Trophoblast cell (in vitro differentiated cells and primary cell): ENCODE measurements at regions not wholly inside any gene's neighbourhood (a gene's known extent, or its start where the extent isn't known, plus 50 kb on each side); places are given as distances from the start of the nearest gene placed in this dataset.

Experiments
- DNase-seq, 2 donors: peaks; one replicate each; pipeline ENCODE4 v3.0.0-alpha.2; 2016
- H2AFZ ChIP-seq: 2 replicates; pipeline ENCODE4 v1.6.1; 2013; ENCODE audit warnings: low read length, moderate library complexity, mild to moderate bottlenecking; ENCODE audit not compliant: insufficient read depth, poor library complexity
- H2AK5ac ChIP-seq: 2 replicates; pipeline ENCODE4 v1.6.1; 2013; ENCODE audit warnings: mild to moderate bottlenecking, low read length
- H2BK120ac ChIP-seq: 2 replicates; pipeline ENCODE4 v1.6.1; 2013; ENCODE audit warnings: low read length, mild to moderate bottlenecking, moderate library complexity; ENCODE audit not compliant: insufficient read depth, poor library complexity
- H2BK12ac ChIP-seq: 2 replicates; pipeline ENCODE4 v1.6.1; 2013; ENCODE audit warnings: mild to moderate bottlenecking, low read length, moderate library complexity
- H2BK5ac ChIP-seq: 2 replicates; pipeline ENCODE4 v1.6.1; 2013; ENCODE audit warnings: low read length, low read depth, moderate library complexity, mild to moderate bottlenecking; ENCODE audit not compliant: poor library complexity
- H3K14ac ChIP-seq: 2 replicates; pipeline ENCODE4 v1.6.1; 2013; ENCODE audit warnings: mild to moderate bottlenecking, low read length
- H3K18ac ChIP-seq: 2 replicates; pipeline ENCODE4 v1.6.1; 2013; ENCODE audit warnings: mild to moderate bottlenecking, low read length
- H3K23ac ChIP-seq: 2 replicates; pipeline ENCODE4 v1.6.1; 2013; ENCODE audit warnings: low read length
- H3K27ac ChIP-seq: 2 replicates; pipeline ENCODE4 v1.5.1; 2013; ENCODE audit warnings: low read depth, mild to moderate bottlenecking, inconsistent platforms, low read length, moderate library complexity
- H3K27me3 ChIP-seq: 2 replicates; pipeline ENCODE4 v1.6.1; 2013; ENCODE audit warnings: inconsistent platforms, mild to moderate bottlenecking, low read length, moderate library complexity; ENCODE audit not compliant: insufficient read depth
- H3K36me3 ChIP-seq, 2 experiments: 1 replicate in 1 of 2; 2 replicates in 1 of 2; pipeline ENCODE4 v1.6.1; 2013; ENCODE audit warnings: low read length in 2 of 2, mild to moderate bottlenecking in 2 of 2, moderate library complexity in 1 of 2; ENCODE audit not compliant: insufficient read depth in 2 of 2, control insufficient read depth in 1 of 2
- H3K4ac ChIP-seq: 2 replicates; pipeline ENCODE4 v1.6.1; 2013; ENCODE audit warnings: low read depth, mild to moderate bottlenecking, low read length, moderate library complexity
- H3K4me1 ChIP-seq, 2 experiments: 1 replicate in 1 of 2; 2 replicates in 1 of 2; pipeline ENCODE4 v1.6.1; 2013; ENCODE audit warnings: low read length in 2 of 2, mild to moderate bottlenecking in 2 of 2, moderate library complexity in 1 of 2; ENCODE audit not compliant: insufficient read depth in 2 of 2, control insufficient read depth in 1 of 2
- H3K4me2 ChIP-seq: 2 replicates; pipeline ENCODE4 v1.6.1; 2013; ENCODE audit warnings: inconsistent platforms, mild to moderate bottlenecking, low read length, moderate library complexity
- H3K4me3 ChIP-seq: 2 replicates; pipeline ENCODE4 v1.5.1; 2013; ENCODE audit warnings: mild to moderate bottlenecking, low read depth, low read length, inconsistent platforms
- H3K79me1 ChIP-seq: one replicate; pipeline ENCODE4 v1.6.1; 2013; ENCODE audit warnings: low read length
- H3K79me2 ChIP-seq: 2 replicates; pipeline ENCODE4 v1.6.1; 2013; ENCODE audit warnings: low read length, mild to moderate bottlenecking; ENCODE audit not compliant: control insufficient read depth, insufficient read depth, poor library complexity
- H3K9ac ChIP-seq: 2 replicates; pipeline ENCODE4 v1.6.1; 2013; ENCODE audit warnings: mild to moderate bottlenecking, low read length
- H3K9me3 ChIP-seq: 2 replicates; pipeline ENCODE4 v1.6.1; 2013; ENCODE audit warnings: low read depth, mild to moderate bottlenecking, control low read depth, inconsistent platforms, low read length; ENCODE audit not compliant: insufficient read depth
- H4K12ac ChIP-seq: 2 replicates; pipeline ENCODE4 v1.6.1; 2013; ENCODE audit warnings: low read depth, mild to moderate bottlenecking, low read length, moderate library complexity
- H4K8ac ChIP-seq: 2 replicates; pipeline ENCODE4 v1.6.1; 2013; ENCODE audit warnings: low read depth, mild to moderate bottlenecking, low read length, moderate library complexity
- H4K91ac ChIP-seq: one replicate; pipeline ENCODE4 v1.6.1; 2013; ENCODE audit warnings: low read depth, mild to moderate bottlenecking, low read length, moderate library complexity
- WGBS: extraction: QIAGEN DNeasy Blood & Tissue Kit; methylation state at CpG from one replicate; pipeline ENCODE4 v1.1.7; 2013; ENCODE audit warnings: missing lambda C conversion rate; ENCODE audit not compliant: insufficient read length, insufficient coverage; ENCODE audit errors: extremely low coverage; 5-methylcytosine and 5-hydroxymethylcytosine counted together

- Histone ChIP-seq H3K79me2 (no peaks in the 10 kb centered on the region), H3K4me3 (no peak overlapping the region), H3K18ac (no peak overlapping the region), H3K14ac (no peak overlapping the region), H3K4ac (no peak overlapping the region), H3K23ac (no peak overlapping the region), H3K9me3 (no peaks in the 10 kb centered on the region), H3K4me1 (no peaks in the 10 kb centered on the region), H3K4me2 (no peak overlapping the region), H4K12ac (no peak overlapping the region), H4K8ac (no peak overlapping the region), H2AK5ac (no peak overlapping the region), H2BK5ac (no peak overlapping the region), H2AFZ (no peak overlapping the region), H2BK120ac (no peak overlapping the region), H3K36me3 (no peaks in the 10 kb centered on the region), H3K79me1 (no peaks in the 10 kb centered on the region), H3K9ac (no peak overlapping the region), H3K27ac (no peak overlapping the region), H3K27me3 (no peaks in the 10 kb centered on the region), H2BK12ac (no peak overlapping the region), H4K91ac (no peak overlapping the region)
- WGBS: no CpG with 5 or more reads among the region's 3 CpGs
- DNase-seq: no peak
Observed at GRCh38 chr2:116733699-116734098, 1080.8 kb upstream of the DDX18 start.

GRCh38 chr2:116737951-116738350 is 1076.5 kb upstream of the DDX18 start:
- no peak overlapping the region for H3K4me3 ChIP-seq
- no peaks in the 10 kb centered on the region for H3K4me1 ChIP-seq
- no peak overlapping the region for H2BK120ac ChIP-seq
- no peak for DNase-seq
- no peaks in the 10 kb centered on the region for H3K9me3 ChIP-seq
- no peak overlapping the region for H2BK12ac ChIP-seq
- no peaks in the 10 kb centered on the region for H3K79me1 ChIP-seq
- no peak overlapping the region for H3K9ac ChIP-seq
- no peak overlapping the region for H3K4ac ChIP-seq
- H3K27me3 ChIP-seq: no peaks in the 10 kb centered on the region
- no peaks in the 10 kb centered on the region for H3K79me2 ChIP-seq
- H3K36me3 ChIP-seq: no peaks in the 10 kb centered on the region
- H4K12ac ChIP-seq: no peak overlapping the region
- no peak overlapping the region for H3K4me2 ChIP-seq
- H3K23ac ChIP-seq: no peak overlapping the region
- no peak overlapping the region for H3K27ac ChIP-seq
- WGBS: no CpG with 5 or more reads among the region's 3 CpGs
- H2AK5ac ChIP-seq: no peak overlapping the region
- H2AFZ ChIP-seq: no peak overlapping the region
- no peak overlapping the region for H3K18ac ChIP-seq
- no peak overlapping the region for H2BK5ac ChIP-seq
- no peak overlapping the region for H3K14ac ChIP-seq
- no peak overlapping the region for H4K8ac ChIP-seq
- H4K91ac ChIP-seq: no peak overlapping the region

GRCh38 chr2:116747103-116747502 is 1067.4 kb upstream of the DDX18 start:
- Histone ChIP-seq H3K23ac (no peak overlapping the region), H3K36me3 (no peaks in the 10 kb centered on the region), H2BK5ac (no peak overlapping the region), H4K91ac (no peak overlapping the region), H3K27ac (no peak overlapping the region), H2BK120ac (no peak overlapping the region), H3K79me1 (no peaks in the 10 kb centered on the region), H3K4ac (no peak overlapping the region), H3K4me1 (no peaks in the 10 kb centered on the region), H3K4me2 (no peak overlapping the region), H3K18ac (no peak overlapping the region), H3K9me3 (no peaks in the 10 kb centered on the region), H4K8ac (no peak overlapping the region), H4K12ac (no peak overlapping the region), H3K14ac (no peak overlapping the region), H3K4me3 (no peak overlapping the region), H2BK12ac (no peak overlapping the region), H3K9ac (no peak overlapping the region), H3K27me3 (no peaks in the 10 kb centered on the region), H2AFZ (no peak overlapping the region), H3K79me2 (no peaks in the 10 kb centered on the region), H2AK5ac (no peak overlapping the region)
- no CpG with 5 or more reads among the region's 1 CpG for WGBS
- DNase-seq: no peak

- Histone ChIP-seq H3K4me3 (no peak overlapping the region), H2AK5ac (no peak overlapping the region), H3K79me2 (no peaks in the 10 kb centered on the region), H3K9me3 (no peaks in the 10 kb centered on the region), H2BK120ac (no peak overlapping the region), H2BK5ac (no peak overlapping the region), H4K91ac (no peak overlapping the region), H3K14ac (no peak overlapping the region), H3K27ac (no peak overlapping the region), H3K4me1 (peaks cover 0 to 4% of the 10 kb centered on the region in 2 experiments), H2BK12ac (no peak overlapping the region), H3K27me3 (no peaks in the 10 kb centered on the region), H3K4me2 (no peak overlapping the region), H4K12ac (no peak overlapping the region), H4K8ac (no peak overlapping the region), H2AFZ (no peak overlapping the region), H3K23ac (no peak overlapping the region), H3K36me3 (no peaks in the 10 kb centered on the region), H3K4ac (no peak overlapping the region), H3K79me1 (peaks cover 7% of the 10 kb centered on the region), H3K9ac (no peak overlapping the region), H3K18ac (no peak overlapping the region)
- DNase-seq: no peak
Observed at GRCh38 chr2:116749994-116750393, 1064.5 kb upstream of the DDX18 start.
